Gastrocnemius medialis (tissue), 4 donors: ENCODE measurements at regions not wholly inside any gene's neighbourhood (a gene's known extent, or its start where the extent isn't known, plus 50 kb on each side); places are given as distances from the start of the nearest gene placed in this dataset.

Source experiments
- ATAC-seq, 2 donors: fragments of 150-250 bp; one replicate each; pipeline ENCODE4 v1.9.1; 2016
- DNase-seq, 2 donors: peaks; one replicate each; pipeline ENCODE4 v3.0.0-alpha.2; 2019
- H3K27ac ChIP-seq, 4 donors: fragments of 200-600 bp; sonication (generic); 1 replicate in 1 of 4; 2 replicates in 3 of 4; pipeline ENCODE4 v1.5.1; 2016 to 2018; ENCODE audit warnings: mild to moderate bottlenecking in 2 of 4, moderate library complexity in 1 of 4
- H3K27me3 ChIP-seq, 3 donors: fragments of 200-600 bp; sonication (generic) in 2 of 3; 1 replicate in 1 of 3; 2 replicates in 2 of 3; pipeline versions ENCODE4 v1.5.1 to v1.6.0; 2016 to 2019; ENCODE audit warnings: mild to moderate bottlenecking in 1 of 3, moderate library complexity in 1 of 3
- H3K36me3 ChIP-seq, 2 donors: fragments of 200-600 bp; sonication (generic) in 1 of 2; one replicate each; pipeline ENCODE4 v1.5.1; 2017 to 2018
- H3K4me1 ChIP-seq, 2 donors: fragments of 200-600 bp; sonication (generic) in 1 of 2; one replicate each; pipeline ENCODE4 v1.5.1; 2016 to 2017; ENCODE audit warnings: mild to moderate bottlenecking in 2 of 2
- H3K4me3 ChIP-seq, 4 donors: fragments of 200-600 bp; sonication (generic) in 3 of 4; 1 replicate in 1 of 4; 2 replicates in 3 of 4; pipeline ENCODE4 v1.5.1; 2016 to 2019; ENCODE audit warnings: mild to moderate bottlenecking in 2 of 4
- H3K9me3 ChIP-seq, 3 donors: fragments of 200-600 bp; sonication (generic) in 2 of 3; 1 replicate in 1 of 3; 2 replicates in 2 of 3; pipeline ENCODE4 v1.5.1; 2016 to 2019
- CTCF ChIP-seq, 5 experiments: fragments of 450-650 bp in 3 of 5; fragments of 200-600 bp in 2 of 5; sonication (generic) in 2 of 5; IDR thresholded peaks in 4 of 5; conservative IDR thresholded peaks in 1 of 5; 1 replicate in 4 of 5; 2 replicates in 1 of 5; pipeline ENCODE4 v1.5.1; 2016 to 2019; ENCODE audit warnings: antibody characterized with exemption in 5 of 5, mild to moderate bottlenecking in 3 of 5, moderate library complexity in 3 of 5
- POLR2A ChIP-seq, 2 donors: fragments of 450-650 bp; IDR thresholded peaks; one replicate each; pipeline ENCODE4 v1.6.1; 2017; ENCODE audit warnings: antibody characterized with exemption in 2 of 2, mild to moderate bottlenecking in 2 of 2, moderate library complexity in 2 of 2
- in situ Hi-C, 4 donors: fragments of 200-750 bp; cut with MboI; loops; one replicate each; pipeline versions ENCODE4 v1.15.0 to v1.8.0; 2017; ENCODE audit warnings: low sequenced_read_pairs in 4 of 4
- intact Hi-C: fragments of 100-400 bp; cut with DNase I; formaldehyde crosslinking; loops from one replicate; pipeline ENCODE4 v1.15.1; 2023; ENCODE audit warnings: low total_unique reads

- H3K4me1 ChIP-seq: peaks cover 11 to 15% of the 10 kb centered on the region in 2 donors
- no peaks in the 10 kb centered on the region for H3K36me3 ChIP-seq
- no peaks in the 10 kb centered on the region for H3K27me3 ChIP-seq
- ATAC-seq: no peak
- no peak overlapping the region for H3K4me3 ChIP-seq
- no peak for TF ChIP-seq CTCF (IDR thresholded peaks at IDR 0.05 in 4 of 5, conservative IDR thresholded peaks at IDR 0.05 in 1 of 5)
- intact Hi-C loops (no loop called here), in situ Hi-C loops (no loop called here)
- H3K9me3 ChIP-seq: no peaks in the 10 kb centered on the region
- no peak overlapping the region for H3K27ac ChIP-seq
- DNase-seq: no peak
Observed at GRCh38 chr5:143678148-143678905, 133.6 kb upstream of the HMHB1 start.

- peaks cover 4 to 9% of the 10 kb centered on the region in 2 donors for H3K4me1 ChIP-seq
- H3K27me3 ChIP-seq: no peaks in the 10 kb centered on the region
- DNase-seq (no peak), ATAC-seq (no peak)
- intact Hi-C loops (no loop called here), in situ Hi-C loops (no loop called here)
- H3K27ac ChIP-seq: no peak overlapping the region
- H3K36me3 ChIP-seq: no peaks in the 10 kb centered on the region
- no peaks in the 10 kb centered on the region for H3K9me3 ChIP-seq
- no peak overlapping the region for H3K4me3 ChIP-seq
- TF ChIP-seq CTCF (IDR thresholded peaks at IDR 0.05 in 4 of 5, conservative IDR thresholded peaks at IDR 0.05 in 1 of 5) (no peak), POLR2A (IDR thresholded peaks at IDR 0.05) (no peak)
Observed at GRCh38 chr5:143677403-143677802, 134.6 kb upstream of the HMHB1 start.

GRCh38 chr5:143676802-143677201, 135.2 kb upstream of the HMHB1 start:
- TF ChIP-seq POLR2A (IDR thresholded peaks at IDR 0.05) (no peak), CTCF (IDR thresholded peaks at IDR 0.05 in 4 of 5, conservative IDR thresholded peaks at IDR 0.05 in 1 of 5) (no peak)
- Histone ChIP-seq H3K4me3 (no peak overlapping the region), H3K27me3 (no peaks in the 10 kb centered on the region), H3K9me3 (no peaks in the 10 kb centered on the region), H3K27ac (no peak overlapping the region), H3K36me3 (no peaks in the 10 kb centered on the region), H3K4me1 (peaks cover 3% of the 10 kb centered on the region in 2 donors)
- no peak for DNase-seq
- intact Hi-C loops (no loop called here), in situ Hi-C loops (no loop called here)
- ATAC-seq: no peak

- intact Hi-C loops: no loop called here
- no peaks in the 10 kb centered on the region for H3K9me3 ChIP-seq
- no peak overlapping the region for H3K27ac ChIP-seq
- no peak overlapping the region for H3K4me3 ChIP-seq
- TF ChIP-seq POLR2A (IDR thresholded peaks at IDR 0.05): no peak
- ATAC-seq: no peak
- in situ Hi-C loops: no loop called here
- H3K27me3 ChIP-seq: no peaks in the 10 kb centered on the region
- no peak for DNase-seq
- peaks cover 3% of the 10 kb centered on the region in 2 donors for H3K4me1 ChIP-seq
- H3K36me3 ChIP-seq: no peaks in the 10 kb centered on the region
Observed at GRCh38 chr5:143674469-143674786, 137.5 kb upstream of the HMHB1 start.

GRCh38 chr5:143673676-143674468, 138.1 kb upstream of the HMHB1 start:
- intact Hi-C loops: no loop called here
- no peak for ATAC-seq

More at GRCh38 chr5:143673676-143674468, 138.1 kb upstream of the HMHB1 start:
- no peaks in the 10 kb centered on the region for H3K27me3 ChIP-seq
- TF ChIP-seq POLR2A (IDR thresholded peaks at IDR 0.05): no peak
- no peak for TF ChIP-seq CTCF (IDR thresholded peaks at IDR 0.05 in 4 of 5, conservative IDR thresholded peaks at IDR 0.05 in 1 of 5)
- H3K9me3 ChIP-seq: no peaks in the 10 kb centered on the region
- DNase-seq: no peak
- in situ Hi-C loops: no loop called here
- H3K4me1 ChIP-seq: peaks cover 3% of the 10 kb centered on the region in 2 donors
- no peaks in the 10 kb centered on the region for H3K36me3 ChIP-seq
- no peak overlapping the region for H3K4me3 ChIP-seq
- no peak overlapping the region for H3K27ac ChIP-seq
